HG03571 (cell line): ENCODE measurements at regions not wholly inside any gene's neighbourhood (a gene's known extent, or its start where the extent isn't known, plus 50 kb on each side); places are given as distances from the start of the nearest gene placed in this dataset.
"Not testable (repeated sequence)": the region's sequence is repeated elsewhere in the genome, so short reads cannot be mapped to it uniquely, and the experiment has no call there.

Experiments used
- ATAC-seq: cut with Tn5 transposase; IDR thresholded peaks from one replicate; pipeline ENCODE4 v1.9.1; 2021; ENCODE audit not compliant: unreplicated experiment

GRCh38 chr17:71494062-71494855, 626.6 kb upstream of the SOX9 start:
- ATAC-seq = no peak

- no peak for ATAC-seq
These were observed 625.4 kb upstream of the SOX9 start for GRCh38 chr17:71495420-71495819.

GRCh38 chr17:71496552-71496951, 624.3 kb upstream of the SOX9 start:
- ATAC-seq = no peak

GRCh38 chr17:71500761-71501555, 619.9 kb upstream of the SOX9 start:
- ATAC-seq = no peak

GRCh38 chr17:71501711-71502110, 619.1 kb upstream of the SOX9 start:
- ATAC-seq = no peak

GRCh38 chr17:71502443-71502842, 618.4 kb upstream of the SOX9 start:
- ATAC-seq = no peak

- ATAC-seq = no peak
These were observed 616.9 kb upstream of the SOX9 start for GRCh38 chr17:71503710-71504465.

- no peak for ATAC-seq
These were observed 615.6 kb upstream of the SOX9 start for GRCh38 chr17:71505200-71505599.

GRCh38 chr17:71505981-71506380, 614.8 kb upstream of the SOX9 start:
- ATAC-seq = no peak

- ATAC-seq = no peak
These were observed 609.4 kb upstream of the SOX9 start for GRCh38 chr17:71511266-71511995.

- not testable (repeated sequence) for ATAC-seq
These were observed 607.1 kb upstream of the SOX9 start for GRCh38 chr17:71513725-71514124.

GRCh38 chr17:71516149-71516548, 604.7 kb upstream of the SOX9 start:
- no peak for ATAC-seq

- ATAC-seq = no peak
These were observed 601.5 kb upstream of the SOX9 start for GRCh38 chr17:71519285-71519684.

GRCh38 chr17:71521724-71522123, 599.1 kb upstream of the SOX9 start:
- ATAC-seq = no peak

- no peak for ATAC-seq
These were observed 598.4 kb upstream of the SOX9 start for GRCh38 chr17:71522383-71522782.

GRCh38 chr17:71527311-71527710, 593.5 kb upstream of the SOX9 start:
- no peak for ATAC-seq

- ATAC-seq = no peak
These were observed 592.6 kb upstream of the SOX9 start for GRCh38 chr17:71528210-71528609.

GRCh38 chr17:71530248-71530647, 590.6 kb upstream of the SOX9 start:
- ATAC-seq = no peak

GRCh38 chr17:71535321-71535720, 585.5 kb upstream of the SOX9 start:
- ATAC-seq = no peak

GRCh38 chr17:71546419-71546818, 574.4 kb upstream of the SOX9 start:
- no peak for ATAC-seq

GRCh38 chr17:71547904-71548303, 572.9 kb upstream of the SOX9 start:
- ATAC-seq = no peak
